Liver (tissue), 8 donors: ENCODE measurements at regions not wholly inside any gene's neighbourhood (a gene's known extent, or its start where the extent isn't known, plus 50 kb on each side); places are given as distances from the start of the nearest gene placed in this dataset.

Experiments used
- DNase-seq: peaks from one replicate; pipeline ENCODE4 v3.0.0-alpha.2; 2017; ENCODE audit warnings: low spot score
- H3K27ac ChIP-seq, 2 donors: one replicate each; pipeline ENCODE4 v1.7.0; 2013; ENCODE audit warnings: inconsistent platforms in 2 of 2, low read length in 2 of 2, control low read depth in 1 of 2, low read depth in 1 of 2, mild to moderate bottlenecking in 1 of 2
- H3K27me3 ChIP-seq, 4 donors: one replicate each; pipeline versions ENCODE4 v1.6.1 to v1.7.0; 2013; ENCODE audit warnings: low read length in 3 of 4, inconsistent platforms in 1 of 4, mild to moderate bottlenecking in 1 of 4, moderate library complexity in 1 of 4; ENCODE audit not compliant: control insufficient read depth in 4 of 4, insufficient read depth in 4 of 4
- H3K36me3 ChIP-seq, 4 donors: one replicate each; pipeline versions ENCODE4 v1.6.1 to v1.7.0; 2013; ENCODE audit warnings: low read length in 3 of 4, mild to moderate bottlenecking in 3 of 4, low read depth in 1 of 4, moderate library complexity in 1 of 4; ENCODE audit not compliant: control insufficient read depth in 4 of 4, insufficient read depth in 3 of 4
- H3K4me1 ChIP-seq, 4 donors: one replicate each; pipeline versions ENCODE4 v1.6.1 to v1.7.0; 2013; ENCODE audit warnings: low read length in 3 of 4, mild to moderate bottlenecking in 3 of 4, moderate library complexity in 1 of 4; ENCODE audit not compliant: control insufficient read depth in 4 of 4, insufficient read depth in 4 of 4
- H3K4me3 ChIP-seq, 3 donors: one replicate each; pipeline versions ENCODE4 v1.6.1 to v1.7.0; 2013; ENCODE audit warnings: low read length in 3 of 3, control low read depth in 1 of 3, low read depth in 1 of 3, mild to moderate bottlenecking in 1 of 3
- H3K9ac ChIP-seq, 2 donors: one replicate each; pipeline ENCODE4 v1.7.0; 2013; ENCODE audit warnings: low read length in 2 of 2, mild to moderate bottlenecking in 2 of 2, moderate library complexity in 2 of 2, control low read depth in 1 of 2, low read depth in 1 of 2
- H3K9me3 ChIP-seq, 4 donors: one replicate each; pipeline versions ENCODE4 v1.6.1 to v1.7.0; 2013; ENCODE audit warnings: low read length in 3 of 4; ENCODE audit not compliant: control insufficient read depth in 4 of 4
- EGR1 ChIP-seq, 2 donors: IDR thresholded peaks; 2 replicates each; pipeline ENCODE4 v1.6.1; 2016 to 2018; ENCODE audit warnings: antibody characterized with exemption in 2 of 2, low read depth in 2 of 2
- FOXA1 ChIP-seq: IDR thresholded peaks from 2 replicates; pipeline ENCODE4 v1.6.1; 2016; ENCODE audit warnings: antibody characterized with exemption
- FOXA2 ChIP-seq: IDR thresholded peaks from 2 replicates; pipeline ENCODE4 v1.6.1; 2016; ENCODE audit warnings: antibody characterized with exemption
- GABPA ChIP-seq, 2 donors: IDR thresholded peaks in 1 of 2; conservative IDR thresholded peaks in 1 of 2; 2 replicates each; pipeline ENCODE4 v1.6.1; 2016; ENCODE audit warnings: antibody characterized with exemption in 2 of 2, mild to moderate bottlenecking in 1 of 2, moderate library complexity in 1 of 2
- HNF4A ChIP-seq, 2 donors: conservative IDR thresholded peaks; 2 replicates each; pipeline ENCODE4 v1.6.1; 2016; ENCODE audit warnings: antibody characterized with exemption in 2 of 2, mild to moderate bottlenecking in 2 of 2
- HNF4G ChIP-seq: IDR thresholded peaks from 2 replicates; pipeline ENCODE4 v1.6.1; 2016; ENCODE audit warnings: antibody characterized with exemption
- JUND ChIP-seq, 2 donors: IDR thresholded peaks; 2 replicates each; pipeline ENCODE4 v1.6.1; 2016; ENCODE audit warnings: antibody characterized with exemption in 2 of 2
- NR2F2 ChIP-seq: IDR thresholded peaks from 2 replicates; pipeline ENCODE4 v1.6.1; 2016; ENCODE audit warnings: antibody characterized with exemption
- RAD21 ChIP-seq, 2 donors: IDR thresholded peaks; 2 replicates each; pipeline ENCODE4 v1.6.1; 2016; ENCODE audit warnings: antibody characterized with exemption in 2 of 2, mild to moderate bottlenecking in 2 of 2
- REST ChIP-seq: IDR thresholded peaks from 2 replicates; pipeline ENCODE4 v1.6.1; 2016; ENCODE audit warnings: antibody characterized with exemption, mild to moderate bottlenecking
- RXRA ChIP-seq, 2 donors: IDR thresholded peaks; 2 replicates each; pipeline ENCODE4 v1.6.1; 2017 to 2018; ENCODE audit warnings: antibody characterized with exemption in 2 of 2, mild to moderate bottlenecking in 1 of 2
- SP1 ChIP-seq: IDR thresholded peaks from 2 replicates; pipeline ENCODE4 v1.6.1; 2018; ENCODE audit warnings: antibody characterized with exemption, mild to moderate bottlenecking
- TAF1 ChIP-seq: conservative IDR thresholded peaks from 2 replicates; pipeline ENCODE4 v1.6.1; 2016; ENCODE audit warnings: antibody characterized with exemption, mild to moderate bottlenecking
- YY1 ChIP-seq: IDR thresholded peaks from 2 replicates; pipeline ENCODE4 v1.6.1; 2016; ENCODE audit warnings: antibody characterized with exemption, mild to moderate bottlenecking
- ZBTB33 ChIP-seq: IDR thresholded peaks from 2 replicates; pipeline ENCODE4 v1.6.1; 2016; ENCODE audit warnings: antibody characterized with exemption
- WGBS: extraction: QIAGEN DNeasy Blood & Tissue Kit; methylation state at CpG from one replicate; pipeline ENCODE4 v1.1.7; 2013; 5-methylcytosine and 5-hydroxymethylcytosine counted together
- TF ChIP-seq, protein P1 (sequence below): IDR thresholded peaks from 2 replicates; pipeline ENCODE4 v1.6.1; 2016; ENCODE audit warnings: antibody characterized with exemption
- TF ChIP-seq, protein P2 (sequence below): IDR thresholded peaks from 2 replicates; pipeline ENCODE4 v1.6.1; 2016; ENCODE audit warnings: antibody characterized with exemption
- TF ChIP-seq, protein P3 (sequence below): fragments of 150-350 bp; IDR thresholded peaks from 2 replicates; pipeline ENCODE4 v1.5.1; 2017; ENCODE audit warnings: improper control_type of control experiment, low read depth, low read length; ENCODE audit not compliant: missing input control
- donor health status: healthy.
- donor health status: healthy.
- donor health status: healthy.
- donor health status: healthy.
- donor health status: healthy.

DNA sequence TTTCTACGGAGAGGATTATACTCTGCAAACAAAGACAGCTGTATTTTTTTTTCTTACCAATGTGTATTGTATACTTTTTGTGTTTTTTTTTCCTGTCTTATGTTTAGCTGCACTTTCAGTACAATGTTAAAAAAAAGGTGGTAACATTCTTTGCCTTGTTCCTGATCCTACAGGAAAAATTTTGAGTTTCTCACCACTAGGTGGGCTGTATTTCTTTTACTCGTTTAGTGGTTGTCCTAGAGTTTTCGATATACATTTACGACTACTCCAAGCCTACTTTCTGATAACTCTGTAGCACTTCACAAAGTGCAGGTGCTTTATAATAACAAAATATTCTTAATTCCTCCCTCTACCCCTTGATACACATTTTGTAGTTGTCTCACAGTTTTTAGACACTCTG lies 652.2 kb downstream of the UQCRFS1 start:
- Histone ChIP-seq H3K4me3 (no peak overlapping the region), H3K36me3 (no peaks in the 10 kb centered on the region), H3K9ac (no peak overlapping the region), H3K4me1 (peaks cover 0 to 7% (median 0%) of the 10 kb centered on the region in 4 donors), H3K27ac (no peak overlapping the region), H3K9me3 (no peaks in the 10 kb centered on the region), H3K27me3 (no peaks in the 10 kb centered on the region)
- TF ChIP-seq EGR1 (IDR thresholded peaks at IDR 0.05; ENCODE audit: low read depth in 2 of 2) = no peak
- no peak for TF ChIP-seq ZBTB33
- TF ChIP-seq GABPA (IDR thresholded peaks at IDR 0.05 in 1 of 2, conservative IDR thresholded peaks at IDR 0.05 in 1 of 2) = no peak
- TF ChIP-seq REST = no peak
- TF ChIP-seq HNF4G = no peak
- no peak for TF ChIP-seq NR2F2
- no peak for TF ChIP-seq FOXA1
- no peak for TF ChIP-seq JUND (IDR thresholded peaks at IDR 0.05)
- TF ChIP-seq, protein P1, sequence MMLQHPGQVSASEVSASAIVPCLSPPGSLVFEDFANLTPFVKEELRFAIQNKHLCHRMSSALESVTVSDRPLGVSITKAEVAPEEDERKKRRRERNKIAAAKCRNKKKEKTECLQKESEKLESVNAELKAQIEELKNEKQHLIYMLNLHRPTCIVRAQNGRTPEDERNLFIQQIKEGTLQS = no peak
- TF ChIP-seq TAF1 = no peak
- TF ChIP-seq HNF4A (conservative IDR thresholded peaks at IDR 0.05) = no peak
- 77% methylated on average over 4 of the region's 4 CpGs for WGBS
- DNase-seq = no peak

DNA sequence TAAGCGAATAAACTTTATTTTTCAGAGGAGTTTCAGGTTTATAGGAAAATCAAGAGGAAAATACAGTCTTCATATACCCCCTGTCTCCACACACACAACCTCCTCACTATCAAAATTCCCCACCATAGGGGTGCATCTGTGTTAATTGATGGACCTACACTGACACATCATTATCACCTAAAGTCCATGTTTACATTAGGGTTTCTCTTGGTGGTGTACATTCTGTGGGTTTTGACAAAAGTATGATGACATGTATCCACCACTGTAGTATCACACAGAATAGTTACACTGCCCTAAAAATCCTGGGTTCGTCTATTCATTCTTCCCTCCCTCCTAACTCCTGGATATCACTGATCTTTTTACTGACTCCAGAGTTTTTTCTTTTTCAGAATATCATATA lies 654.2 kb downstream of the UQCRFS1 start:
- no peak overlapping the region for H3K9ac ChIP-seq
- WGBS = 69% methylated on average over 2 of the region's 2 CpGs
- H3K27ac ChIP-seq = no peak overlapping the region
- H3K36me3 ChIP-seq = no peaks in the 10 kb centered on the region
- TF ChIP-seq ZBTB33 (no peak), HNF4G (no peak), FOXA2 (no peak), HNF4A (conservative IDR thresholded peaks at IDR 0.05) (no peak), REST (no peak), RXRA (IDR thresholded peaks at IDR 0.05) (no peak), SP1 (no peak), RAD21 (IDR thresholded peaks at IDR 0.05) (no peak), NR2F2 (no peak), TAF1 (no peak), JUND (IDR thresholded peaks at IDR 0.05) (no peak), EGR1 (IDR thresholded peaks at IDR 0.05; ENCODE audit: low read depth in 2 of 2) (no peak), GABPA (IDR thresholded peaks at IDR 0.05 in 1 of 2, conservative IDR thresholded peaks at IDR 0.05 in 1 of 2) (no peak), YY1 (no peak), FOXA1 (no peak)
- TF ChIP-seq, protein P1 = no peak
- TF ChIP-seq, protein P2, sequence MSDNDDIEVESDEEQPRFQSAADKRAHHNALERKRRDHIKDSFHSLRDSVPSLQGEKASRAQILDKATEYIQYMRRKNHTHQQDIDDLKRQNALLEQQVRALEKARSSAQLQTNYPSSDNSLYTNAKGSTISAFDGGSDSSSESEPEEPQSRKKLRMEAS = no peak
- TF ChIP-seq, protein P3, sequence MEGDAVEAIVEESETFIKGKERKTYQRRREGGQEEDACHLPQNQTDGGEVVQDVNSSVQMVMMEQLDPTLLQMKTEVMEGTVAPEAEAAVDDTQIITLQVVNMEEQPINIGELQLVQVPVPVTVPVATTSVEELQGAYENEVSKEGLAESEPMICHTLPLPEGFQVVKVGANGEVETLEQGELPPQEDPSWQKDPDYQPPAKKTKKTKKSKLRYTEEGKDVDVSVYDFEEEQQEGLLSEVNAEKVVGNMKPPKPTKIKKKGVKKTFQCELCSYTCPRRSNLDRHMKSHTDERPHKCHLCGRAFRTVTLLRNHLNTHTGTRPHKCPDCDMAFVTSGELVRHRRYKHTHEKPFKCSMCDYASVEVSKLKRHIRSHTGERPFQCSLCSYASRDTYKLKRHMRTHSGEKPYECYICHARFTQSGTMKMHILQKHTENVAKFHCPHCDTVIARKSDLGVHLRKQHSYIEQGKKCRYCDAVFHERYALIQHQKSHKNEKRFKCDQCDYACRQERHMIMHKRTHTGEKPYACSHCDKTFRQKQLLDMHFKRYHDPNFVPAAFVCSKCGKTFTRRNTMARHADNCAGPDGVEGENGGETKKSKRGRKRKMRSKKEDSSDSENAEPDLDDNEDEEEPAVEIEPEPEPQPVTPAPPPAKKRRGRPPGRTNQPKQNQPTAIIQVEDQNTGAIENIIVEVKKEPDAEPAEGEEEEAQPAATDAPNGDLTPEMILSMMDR = no peak
- H3K4me3 ChIP-seq = no peak overlapping the region
- H3K9me3 ChIP-seq = no peaks in the 10 kb centered on the region
- no peaks in the 10 kb centered on the region for H3K27me3 ChIP-seq
- peaks cover 0 to 3% (median 0%) of the 10 kb centered on the region in 4 donors for H3K4me1 ChIP-seq
- DNase-seq = no peak
